CD8-positive, alpha-beta memory T cell (primary cell): ENCODE measurements at regions not wholly inside any gene's neighbourhood (a gene's known extent, or its start where the extent isn't known, plus 50 kb on each side); places are given as distances from the start of the nearest gene placed in this dataset.

Source experiments
- CTCF ChIA-PET: fragments of 350-600 bp; sonication (Branson Sonifier 250); formaldehyde crosslinking; loops from one replicate; lab custom pipeline; 2021; ENCODE audit warnings: antibody characterized with exemption; lab: Charles Lee
- POLR2A ChIA-PET: fragments of 350-600 bp; sonication (Branson Sonifier 250); formaldehyde crosslinking; loops from one replicate; lab custom pipeline; 2021; ENCODE audit warnings: antibody characterized with exemption; lab: Charles Lee
- DNase-seq, 5 donors: peaks; one replicate each; pipeline versions ENCODE4 v3.0.0 to v3.0.0-alpha.2; 2020 to 2022; ENCODE audit warnings: mixed read lengths in 1 of 5
- H3K27ac ChIP-seq: one replicate; pipeline ENCODE4 v1.7.0; 2013; ENCODE audit warnings: low read depth, mild to moderate bottlenecking, low read length, moderate library complexity
- H3K27me3 ChIP-seq: 2 replicates; pipeline ENCODE4 v1.7.0; 2013; ENCODE audit warnings: low read length, mild to moderate bottlenecking; ENCODE audit not compliant: insufficient read depth, poor library complexity, severe bottlenecking
- H3K36me3 ChIP-seq: 2 replicates; pipeline ENCODE4 v1.7.0; 2013; ENCODE audit warnings: mild to moderate bottlenecking, low read length, moderate library complexity; ENCODE audit not compliant: insufficient read depth
- H3K4me1 ChIP-seq: 2 replicates; pipeline ENCODE4 v1.7.0; 2013; ENCODE audit warnings: mild to moderate bottlenecking, low read length, moderate library complexity; ENCODE audit not compliant: insufficient read depth
- H3K4me3 ChIP-seq: 2 replicates; pipeline ENCODE4 v1.7.0; 2013; ENCODE audit warnings: mild to moderate bottlenecking, low read length
- H3K9me3 ChIP-seq: 2 replicates; pipeline ENCODE4 v1.7.0; 2013; ENCODE audit warnings: mild to moderate bottlenecking, low read length
- H3K27ac Mint-ChIP-seq, 8 donors: one replicate each; pipeline ENCODE4 v1.8.0; 2020 to 2021; ENCODE audit warnings: mixed read lengths in 8 of 8, mild to moderate bottlenecking in 6 of 8, inconsistent platforms in 3 of 8, moderate library complexity in 3 of 8
- H3K27me3 Mint-ChIP-seq, 2 donors: one replicate each; pipeline ENCODE4 v1.8.0; 2020 to 2021; ENCODE audit warnings: mixed read lengths in 2 of 2, mild to moderate bottlenecking in 1 of 2, moderate library complexity in 1 of 2
- H3K36me3 Mint-ChIP-seq, 3 donors: one replicate each; pipeline ENCODE4 v1.8.0; 2020 to 2021; ENCODE audit warnings: mixed read lengths in 3 of 3, inconsistent platforms in 1 of 3, mild to moderate bottlenecking in 1 of 3
- H3K4me1 Mint-ChIP-seq, 3 donors: one replicate each; pipeline ENCODE4 v1.8.0; 2020 to 2021; ENCODE audit warnings: mixed read lengths in 3 of 3, inconsistent platforms in 1 of 3, mild to moderate bottlenecking in 1 of 3
- H3K4me3 Mint-ChIP-seq, 7 donors: one replicate each; pipeline ENCODE4 v1.8.0; 2020 to 2021; ENCODE audit warnings: mixed read lengths in 7 of 7, mild to moderate bottlenecking in 6 of 7, moderate library complexity in 4 of 7, inconsistent platforms in 2 of 7
- H3K9me3 Mint-ChIP-seq, 5 donors: one replicate each; pipeline ENCODE4 v1.8.0; 2020 to 2022; ENCODE audit warnings: mixed read lengths in 5 of 5, mild to moderate bottlenecking in 3 of 5, moderate library complexity in 2 of 5, inconsistent platforms in 1 of 5

DNA sequence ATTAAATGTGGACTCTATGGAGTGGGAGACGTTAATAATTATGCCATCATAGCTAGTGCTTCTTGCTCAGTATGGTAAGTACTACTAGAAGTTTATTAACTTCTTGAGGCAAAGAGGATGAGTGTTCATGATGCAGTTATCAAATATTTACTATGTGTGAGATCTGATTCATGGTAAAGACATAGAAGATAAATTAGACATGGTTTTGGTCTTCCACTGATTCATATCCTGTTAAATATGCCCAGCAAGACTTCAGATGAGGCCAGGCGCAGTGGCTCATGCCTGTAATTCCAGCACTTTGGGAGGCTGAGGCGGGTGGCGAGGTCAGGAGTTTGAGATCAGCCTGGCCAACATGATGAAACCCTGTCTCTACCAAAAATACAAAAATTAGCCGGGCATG is 547.1 kb upstream of the ANKRD30A start:
- no peak for DNase-seq
- H3K36me3 Mint-ChIP-seq, result no peaks in the 10 kb centered on the region
- Histone ChIP-seq H3K36me3 (no peaks in the 10 kb centered on the region), H3K4me1 (no peaks in the 10 kb centered on the region), H3K4me3 (no peak overlapping the region), H3K27me3 (no peaks in the 10 kb centered on the region), H3K27ac (no peak overlapping the region), H3K9me3 (no peaks in the 10 kb centered on the region)
- POLR2A ChIA-PET, result no interaction called here
- CTCF ChIA-PET, result no interaction called here
- peaks cover 0 to 1% of the 10 kb centered on the region in 2 donors for H3K27me3 Mint-ChIP-seq
- peaks cover 5 to 27% (median 12%) of the 10 kb centered on the region in 5 donors for H3K9me3 Mint-ChIP-seq
- H3K4me1 Mint-ChIP-seq, result no peaks in the 10 kb centered on the region
- H3K27ac Mint-ChIP-seq, result no peak overlapping the region
- no peak overlapping the region for H3K4me3 Mint-ChIP-seq

DNA sequence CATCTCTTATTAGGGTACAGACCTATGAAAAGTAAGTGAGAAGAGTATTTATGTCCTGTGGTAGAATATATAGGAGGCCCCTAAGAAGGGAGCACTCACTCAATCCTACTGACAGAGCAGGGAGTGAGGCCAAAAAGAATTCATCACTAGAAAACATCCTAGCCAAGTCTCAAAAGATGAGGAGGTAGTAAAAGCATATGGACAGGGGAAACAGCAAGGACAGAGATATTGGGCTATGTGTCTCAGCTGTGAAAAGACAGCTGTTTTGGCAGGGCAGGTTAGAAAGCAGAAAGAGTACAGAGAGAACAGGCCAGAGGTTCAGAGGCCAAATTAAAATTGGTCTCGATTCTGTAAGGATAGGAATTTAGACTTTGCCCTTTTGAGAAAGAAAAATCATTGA is 548.3 kb upstream of the ANKRD30A start:
- Mint-ChIP-seq H3K4me3 (no peak overlapping the region), H3K9me3 (peaks cover 5 to 29% (median 12%) of the 10 kb centered on the region in 5 donors), H3K27me3 (peaks cover 0 to 1% of the 10 kb centered on the region in 2 donors), H3K4me1 (no peaks in the 10 kb centered on the region), H3K27ac (no peak overlapping the region), H3K36me3 (no peaks in the 10 kb centered on the region)
- ChIA-PET CTCF (no interaction called here), POLR2A (no interaction called here)
- H3K36me3 ChIP-seq, result no peaks in the 10 kb centered on the region
- H3K27me3 ChIP-seq, result no peaks in the 10 kb centered on the region
- no peak for DNase-seq
- H3K4me3 ChIP-seq, result no peak overlapping the region
- no peaks in the 10 kb centered on the region for H3K4me1 ChIP-seq
- no peak overlapping the region for H3K27ac ChIP-seq
- no peaks in the 10 kb centered on the region for H3K9me3 ChIP-seq

DNA sequence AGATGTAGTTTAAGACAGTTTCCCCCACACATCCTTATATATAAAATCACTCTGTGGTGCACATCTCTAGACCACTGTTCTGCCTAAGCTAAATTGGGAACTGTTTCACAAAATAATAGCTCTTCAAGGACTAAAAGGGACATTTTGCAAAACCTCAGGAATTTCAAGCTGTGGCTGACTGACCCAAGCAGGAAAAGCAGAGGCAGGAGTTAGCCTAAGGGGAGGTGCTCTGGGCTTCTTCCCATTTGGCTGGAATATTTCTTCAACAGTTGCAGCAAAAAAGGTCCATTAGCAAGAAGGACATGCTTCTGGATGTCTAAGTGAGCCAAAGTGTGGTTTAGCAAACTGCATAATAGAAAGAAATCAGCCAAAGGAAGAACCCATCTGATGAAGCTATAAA is 551.2 kb upstream of the ANKRD30A start:
- Mint-ChIP-seq H3K4me3 (no peak overlapping the region), H3K4me1 (no peaks in the 10 kb centered on the region), H3K9me3 (peaks cover 4 to 23% (median 12%) of the 10 kb centered on the region in 5 donors), H3K27me3 (peaks cover 0 to 2% of the 10 kb centered on the region in 2 donors), H3K27ac (no peak overlapping the region), H3K36me3 (no peaks in the 10 kb centered on the region)
- ChIA-PET POLR2A (no interaction called here), CTCF (no interaction called here)
- Histone ChIP-seq H3K27me3 (no peaks in the 10 kb centered on the region), H3K9me3 (no peaks in the 10 kb centered on the region), H3K4me3 (no peak overlapping the region), H3K27ac (no peak overlapping the region), H3K4me1 (no peaks in the 10 kb centered on the region), H3K36me3 (no peaks in the 10 kb centered on the region)
- no peak for DNase-seq

DNA sequence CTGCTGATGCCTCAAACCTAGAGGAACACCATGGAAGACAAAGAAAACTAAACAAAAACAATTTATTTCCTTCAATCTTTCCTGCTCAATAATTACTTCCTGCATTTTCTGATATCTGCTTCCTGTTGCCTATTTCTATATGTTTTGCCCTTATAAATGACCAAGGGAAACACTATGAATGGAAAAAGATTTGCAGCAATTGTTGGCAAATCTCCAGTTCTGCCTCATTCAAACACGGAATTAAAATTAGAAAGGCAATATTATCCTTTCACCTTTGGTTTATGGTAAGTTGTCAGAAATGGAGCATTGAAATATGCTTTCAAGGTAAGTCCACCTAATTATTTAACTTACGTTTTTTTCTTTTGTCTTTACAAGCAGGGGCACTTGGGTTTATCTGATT is 552.2 kb upstream of the ANKRD30A start:
- Histone ChIP-seq H3K36me3 (no peaks in the 10 kb centered on the region), H3K4me1 (no peaks in the 10 kb centered on the region), H3K27me3 (no peaks in the 10 kb centered on the region), H3K9me3 (no peaks in the 10 kb centered on the region), H3K27ac (no peak overlapping the region), H3K4me3 (no peak overlapping the region)
- ChIA-PET POLR2A (no interaction called here), CTCF (no interaction called here)
- Mint-ChIP-seq H3K27me3 (peaks cover 0 to 2% of the 10 kb centered on the region in 2 donors), H3K9me3 (peaks cover 5 to 23% (median 10%) of the 10 kb centered on the region in 5 donors), H3K4me1 (no peaks in the 10 kb centered on the region), H3K27ac (no peak overlapping the region), H3K4me3 (no peak overlapping the region), H3K36me3 (no peaks in the 10 kb centered on the region)
- DNase-seq, result no peak

DNA sequence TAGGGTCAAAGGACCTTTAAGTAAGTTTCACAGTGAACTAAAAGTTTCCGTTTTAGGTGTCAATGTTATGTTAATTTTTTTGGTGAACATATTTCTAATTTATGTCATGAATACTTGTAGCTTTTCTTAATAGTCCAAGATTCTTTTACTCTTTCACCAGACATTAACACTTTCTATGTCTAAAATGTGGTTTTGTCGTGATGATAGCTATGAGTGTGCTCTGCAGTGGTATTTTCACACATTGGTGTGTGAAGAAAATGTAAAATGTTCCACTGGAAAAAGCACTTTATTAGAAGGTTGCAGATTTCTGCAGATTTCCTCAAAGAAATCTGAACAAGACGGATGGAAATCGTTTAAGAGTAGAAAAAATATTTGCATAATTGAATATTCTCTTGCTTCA is 561.0 kb upstream of the ANKRD30A start:
- peaks cover 0 to 18% (median 5%) of the 10 kb centered on the region in 5 donors for H3K9me3 Mint-ChIP-seq
- peaks cover 0 to 2% (median 0%) of the 10 kb centered on the region in 3 donors for H3K36me3 Mint-ChIP-seq
- no peaks in the 10 kb centered on the region for H3K4me1 Mint-ChIP-seq

DNA sequence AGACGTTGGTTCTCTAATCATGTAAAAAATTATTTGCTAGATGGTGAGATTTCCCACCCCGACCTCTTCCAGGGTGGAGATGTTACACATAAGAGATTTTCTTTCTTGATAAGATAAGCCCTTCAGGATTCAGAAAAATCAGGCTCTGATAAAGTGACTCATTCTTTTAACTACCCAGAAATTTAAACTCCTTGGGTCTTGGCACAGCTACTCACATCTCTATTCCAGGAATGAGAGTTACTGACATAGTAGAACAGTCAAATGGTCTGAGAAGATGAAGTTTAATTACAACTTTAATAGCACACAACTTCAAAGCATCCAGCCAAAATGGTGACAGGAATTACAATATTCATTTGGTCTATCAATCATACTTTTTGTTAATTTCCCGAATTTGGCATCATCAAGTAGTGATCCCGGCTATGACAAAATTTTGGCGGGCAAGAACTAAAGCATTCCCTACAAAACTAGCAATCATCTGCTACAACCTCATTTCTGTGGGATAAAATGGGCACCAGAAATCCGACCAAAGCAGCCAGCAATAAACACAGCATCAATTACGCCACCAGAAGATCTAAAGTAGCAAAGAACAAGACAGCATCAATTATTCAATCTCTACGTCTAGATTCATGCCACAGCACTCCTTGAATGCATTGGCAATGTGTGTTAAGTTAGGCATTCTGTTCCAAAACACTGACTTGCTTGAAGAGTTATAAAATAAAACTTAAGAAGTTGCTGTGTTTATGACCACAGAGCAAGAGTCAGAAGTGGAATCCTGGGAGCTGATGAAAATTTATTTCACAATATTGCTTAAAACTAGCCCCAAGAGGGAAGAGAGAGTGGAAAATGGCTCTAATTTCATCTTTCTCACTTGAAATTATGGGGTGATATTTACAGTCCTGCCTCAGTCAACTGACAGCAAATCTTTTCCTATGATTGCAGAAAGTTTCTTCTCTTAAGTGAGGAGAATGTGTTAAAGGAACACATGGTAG is 565.7 kb upstream of the ANKRD30A start:
- ChIA-PET CTCF (no interaction called here), POLR2A (no interaction called here)
- no peak overlapping the region for H3K4me3 Mint-ChIP-seq
- no peak for DNase-seq
- Histone ChIP-seq H3K27me3 (no peaks in the 10 kb centered on the region), H3K4me3 (no peak overlapping the region), H3K36me3 (no peaks in the 10 kb centered on the region), H3K9me3 (no peaks in the 10 kb centered on the region), H3K27ac (no peak overlapping the region), H3K4me1 (no peaks in the 10 kb centered on the region)
- no peak overlapping the region for H3K27ac Mint-ChIP-seq
- H3K36me3 Mint-ChIP-seq, result no peaks in the 10 kb centered on the region
- no peaks in the 10 kb centered on the region for H3K4me1 Mint-ChIP-seq
- peaks cover 0 to 15% (median 5%) of the 10 kb centered on the region in 5 donors for H3K9me3 Mint-ChIP-seq
- H3K27me3 Mint-ChIP-seq, result no peaks in the 10 kb centered on the region

More for the DNA sequence above, 561.0 kb upstream of the ANKRD30A start:
- H3K27me3 ChIP-seq, result no peaks in the 10 kb centered on the region
- H3K36me3 ChIP-seq, result no peaks in the 10 kb centered on the region
- Mint-ChIP-seq H3K4me3 (no peak overlapping the region), H3K27ac (no peak overlapping the region), H3K27me3 (no peaks in the 10 kb centered on the region)
- ChIA-PET POLR2A (no interaction called here), CTCF (no interaction called here)
- no peaks in the 10 kb centered on the region for H3K4me1 ChIP-seq
- DNase-seq, result no peak
- no peak overlapping the region for H3K27ac ChIP-seq
- no peaks in the 10 kb centered on the region for H3K9me3 ChIP-seq
- H3K4me3 ChIP-seq, result no peak overlapping the region

DNA sequence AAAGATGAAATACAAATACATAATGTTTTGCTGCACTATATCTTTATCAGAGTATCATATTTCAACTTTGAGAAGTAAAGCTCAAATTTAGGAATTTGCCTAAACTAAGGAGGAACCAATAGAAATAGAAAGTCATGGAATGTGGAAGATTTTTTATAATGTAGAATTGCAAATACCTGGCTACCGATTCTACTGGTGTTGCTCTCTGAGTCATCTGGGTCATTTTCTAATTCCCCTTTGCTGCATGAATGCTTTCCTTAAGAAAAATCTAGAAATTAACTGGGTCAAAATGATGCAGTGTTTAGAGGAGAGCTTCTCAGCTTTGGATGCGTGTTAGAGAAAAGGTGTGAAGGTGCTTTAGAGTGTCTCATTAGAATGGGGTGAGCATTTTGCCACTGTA is 568.9 kb upstream of the ANKRD30A start:
- no peaks in the 10 kb centered on the region for H3K4me1 ChIP-seq
- H3K36me3 ChIP-seq, result no peaks in the 10 kb centered on the region
- no peaks in the 10 kb centered on the region for H3K9me3 ChIP-seq
- Mint-ChIP-seq H3K9me3 (peaks cover 0 to 8% (median 3%) of the 10 kb centered on the region in 5 donors), H3K27ac (no peak overlapping the region), H3K4me3 (no peak overlapping the region), H3K27me3 (no peaks in the 10 kb centered on the region), H3K4me1 (no peaks in the 10 kb centered on the region), H3K36me3 (no peaks in the 10 kb centered on the region)
- no peak for DNase-seq
- H3K27me3 ChIP-seq, result no peaks in the 10 kb centered on the region
- POLR2A ChIA-PET, result no interaction called here
- H3K4me3 ChIP-seq, result no peak overlapping the region
- CTCF ChIA-PET, result no interaction called here
- no peak overlapping the region for H3K27ac ChIP-seq

DNA sequence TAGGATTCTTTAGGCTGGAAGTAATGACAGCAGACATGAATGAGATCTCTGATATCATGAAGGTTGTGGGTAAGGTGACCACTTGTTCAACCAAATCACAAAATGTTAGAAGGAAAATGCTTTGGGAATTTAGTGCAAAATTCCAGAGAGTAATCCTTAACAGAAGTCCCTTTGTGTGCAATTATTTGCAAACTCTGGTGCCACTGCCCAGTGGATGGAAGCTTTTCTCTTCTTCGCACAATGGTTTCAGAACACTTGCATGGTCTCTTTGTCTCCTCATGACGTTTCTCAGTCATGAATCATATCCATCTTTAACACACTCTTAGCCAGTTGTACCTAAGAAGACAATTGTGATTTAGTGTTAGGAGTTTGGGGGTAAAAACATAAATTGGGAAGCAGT is 570.4 kb upstream of the ANKRD30A start:
- ChIA-PET POLR2A (no interaction called here), CTCF (no interaction called here)
- Mint-ChIP-seq H3K27ac (no peak overlapping the region), H3K36me3 (no peaks in the 10 kb centered on the region), H3K9me3 (peaks cover 0 to 11% (median 3%) of the 10 kb centered on the region in 5 donors), H3K4me1 (no peaks in the 10 kb centered on the region), H3K4me3 (no peak overlapping the region), H3K27me3 (no peaks in the 10 kb centered on the region)
- no peaks in the 10 kb centered on the region for H3K36me3 ChIP-seq
- no peak for DNase-seq
- H3K4me1 ChIP-seq, result no peaks in the 10 kb centered on the region
- H3K4me3 ChIP-seq, result no peak overlapping the region
- H3K27me3 ChIP-seq, result no peaks in the 10 kb centered on the region
- H3K27ac ChIP-seq, result no peak overlapping the region
- no peaks in the 10 kb centered on the region for H3K9me3 ChIP-seq
